ENCODE measurements at regions not wholly inside any gene's neighbourhood (a gene's known extent, or its start where the extent isn't known, plus 50 kb on each side); places are given as distances from the start of the nearest gene placed in this dataset.

GRCh38 chr12:17593715-17594406 is 496.1 kb downstream of the RERGL start:
- no peaks in the 10 kb centered on the region for H3K36me3 ChIP-seq (ENCODE audit: insufficient read depth, low read length)
- H3K9ac ChIP-seq (ENCODE audit: low read depth, low read length, poor library complexity, severe bottlenecking) = no peak overlapping the region
- H3K4me1 ChIP-seq (ENCODE audit: insufficient read depth, low read length, poor library complexity, severe bottlenecking) = no peaks in the 10 kb centered on the region
- H4K20me1 ChIP-seq (ENCODE audit: insufficient read depth, low read length, poor library complexity, severe bottlenecking) = no peaks in the 10 kb centered on the region
- no peak overlapping the region for H2AFZ ChIP-seq (ENCODE audit: low read length)
- no peaks in the 10 kb centered on the region for H3K9me3 ChIP-seq (ENCODE audit: insufficient read depth, low read depth, low read length)
- no peaks in the 10 kb centered on the region for H3F3A ChIP-seq (ENCODE audit: low read depth)
- H3K4me3 ChIP-seq (ENCODE audit: low read length, poor library complexity, severe bottlenecking) = no peak overlapping the region
- no peaks in the 10 kb centered on the region for H3K79me2 ChIP-seq (ENCODE audit: insufficient read depth, low read length)
- no peaks in the 10 kb centered on the region for H3K9me2 ChIP-seq (replicated peaks; ENCODE audit: low read depth, low read length)
- no peak overlapping the region for H3K4me2 ChIP-seq (ENCODE audit: low read depth, low read length, poor library complexity, severe bottlenecking)
- no peak for TF ChIP-seq CTCF (conservative IDR thresholded peaks at IDR 0.05; ENCODE audit: low read length)
- no peak for TF ChIP-seq EZH2phosphoT487 (IDR thresholded peaks at IDR 0.05; ENCODE audit: borderline replicate concordance)
- no peaks in the 10 kb centered on the region for H3K27me3 ChIP-seq (ENCODE audit: insufficient read depth, low read length, poor library complexity, severe bottlenecking)

DNA sequence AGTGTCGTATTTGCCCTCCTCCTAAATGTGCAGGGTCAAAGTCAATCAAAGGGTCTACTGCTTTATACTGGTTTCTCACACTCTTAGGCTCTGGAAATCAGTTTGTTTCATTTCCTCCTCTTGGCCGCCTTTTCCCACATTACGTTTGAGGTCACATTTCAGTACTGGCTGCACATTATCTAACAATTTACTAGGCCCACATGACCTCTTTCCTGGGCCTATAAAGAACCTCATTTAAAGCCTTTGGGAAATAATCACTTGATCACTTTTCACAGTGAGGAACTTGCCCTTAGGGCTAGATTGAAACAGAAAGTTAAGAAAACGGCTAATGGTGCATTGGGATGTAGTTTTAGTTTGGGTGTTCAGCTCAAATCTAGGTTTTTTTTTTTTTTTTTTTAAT is 497.5 kb downstream of the RERGL start:
- TF ChIP-seq EZH2phosphoT487 (IDR thresholded peaks at IDR 0.05; ENCODE audit: borderline replicate concordance) = no peak
- no peak for TF ChIP-seq CTCF (conservative IDR thresholded peaks at IDR 0.05; ENCODE audit: low read length)
- Histone ChIP-seq H3F3A (ENCODE audit: low read depth) (no peaks in the 10 kb centered on the region), H3K4me1 (ENCODE audit: insufficient read depth, low read length, poor library complexity, severe bottlenecking) (no peaks in the 10 kb centered on the region), H3K4me2 (ENCODE audit: low read depth, low read length, poor library complexity, severe bottlenecking) (no peak overlapping the region), H3K9me3 (ENCODE audit: insufficient read depth, low read depth, low read length) (no peaks in the 10 kb centered on the region), H3K4me3 (ENCODE audit: low read length, poor library complexity, severe bottlenecking) (no peak overlapping the region), H4K20me1 (ENCODE audit: insufficient read depth, low read length, poor library complexity, severe bottlenecking) (no peaks in the 10 kb centered on the region), H3K9me2 (replicated peaks; ENCODE audit: low read depth, low read length) (no peaks in the 10 kb centered on the region), H3K27me3 (ENCODE audit: insufficient read depth, low read length, poor library complexity, severe bottlenecking) (no peaks in the 10 kb centered on the region), H3K9ac (ENCODE audit: low read depth, low read length, poor library complexity, severe bottlenecking) (no peak overlapping the region), H3K36me3 (ENCODE audit: insufficient read depth, low read length) (no peaks in the 10 kb centered on the region), H3K79me2 (ENCODE audit: insufficient read depth, low read length) (no peaks in the 10 kb centered on the region), H2AFZ (ENCODE audit: low read length) (no peak overlapping the region)

DNA sequence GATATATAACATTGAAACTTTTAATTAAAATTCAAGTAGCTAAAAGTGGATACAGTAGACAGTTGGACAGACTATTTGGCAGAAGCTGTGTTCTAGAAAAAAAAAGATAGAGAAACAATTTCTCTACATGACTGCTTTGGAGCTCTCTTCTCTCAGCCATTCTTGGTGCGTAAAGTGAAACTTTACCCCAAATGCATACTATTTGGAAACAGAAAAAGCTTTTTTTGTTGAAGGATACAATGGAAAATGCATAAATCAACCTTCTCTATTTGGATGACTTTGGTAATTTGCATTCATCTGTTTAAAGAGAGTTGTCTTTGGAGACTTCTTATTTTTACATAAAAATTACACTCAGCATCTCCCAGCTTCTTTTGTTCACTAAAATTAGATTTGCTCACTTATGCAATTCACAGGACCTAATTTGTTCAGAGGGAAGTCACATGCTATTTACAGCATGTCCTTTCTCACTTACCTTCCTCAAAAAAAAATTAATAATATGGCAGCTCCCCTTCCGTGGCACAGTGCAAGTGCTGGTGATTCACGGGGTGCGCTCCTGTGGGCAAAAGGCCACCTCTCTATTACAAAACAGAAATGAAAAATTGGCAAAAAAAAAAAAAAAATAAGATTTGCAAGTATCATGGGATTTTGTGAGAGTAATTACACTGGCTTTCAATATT is 498.9 kb downstream of the RERGL start:
- Histone ChIP-seq H3K79me2 (ENCODE audit: insufficient read depth, low read length) (no peaks in the 10 kb centered on the region), H4K20me1 (ENCODE audit: insufficient read depth, low read length, poor library complexity, severe bottlenecking) (no peaks in the 10 kb centered on the region), H3K4me1 (ENCODE audit: insufficient read depth, low read length, poor library complexity, severe bottlenecking) (no peaks in the 10 kb centered on the region), H3F3A (ENCODE audit: low read depth) (no peaks in the 10 kb centered on the region), H2AFZ (ENCODE audit: low read length) (no peak overlapping the region), H3K9me2 (replicated peaks; ENCODE audit: low read depth, low read length) (no peaks in the 10 kb centered on the region), H3K36me3 (ENCODE audit: insufficient read depth, low read length) (no peaks in the 10 kb centered on the region), H3K27me3 (ENCODE audit: insufficient read depth, low read length, poor library complexity, severe bottlenecking) (no peaks in the 10 kb centered on the region), H3K4me3 (ENCODE audit: low read length, poor library complexity, severe bottlenecking) (no peak overlapping the region), H3K9me3 (ENCODE audit: insufficient read depth, low read depth, low read length) (no peaks in the 10 kb centered on the region), H3K4me2 (ENCODE audit: low read depth, low read length, poor library complexity, severe bottlenecking) (no peak overlapping the region), H3K9ac (ENCODE audit: low read depth, low read length, poor library complexity, severe bottlenecking) (no peak overlapping the region)
- no peak for TF ChIP-seq CTCF (conservative IDR thresholded peaks at IDR 0.05; ENCODE audit: low read length)
